ENCODE measurements at regions not wholly inside any gene's neighbourhood (a gene's known extent, or its start where the extent isn't known, plus 50 kb on each side); places are given as distances from the start of the nearest gene placed in this dataset.

DNA sequence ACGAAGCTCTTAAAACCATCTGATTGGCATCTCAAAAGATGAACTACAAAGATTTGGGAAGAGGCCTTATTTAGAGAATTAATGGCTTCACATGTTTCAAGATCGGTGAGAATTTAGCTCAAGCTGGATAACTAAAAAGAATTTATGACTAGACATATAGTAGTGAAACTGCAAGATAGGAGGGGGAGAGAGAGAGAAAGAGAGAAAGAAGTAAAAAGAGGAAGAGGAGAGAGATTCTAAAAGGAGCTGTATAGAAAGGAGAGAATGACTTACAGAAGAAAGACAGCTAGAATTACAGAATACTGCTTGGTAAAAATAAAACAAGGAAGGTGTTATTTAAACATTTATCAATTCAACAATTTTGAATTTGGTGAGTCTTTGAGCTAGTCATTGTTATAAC lies 592.3 kb downstream of the SH2D4B start:
- Histone ChIP-seq H3K9ac (ENCODE audit: low read length) (no peak overlapping the region), H3K4me2 (ENCODE audit: low read length) (no peak overlapping the region), H3K9me2 (ENCODE audit: low read depth, low read length) (no peaks in the 10 kb centered on the region), H3K9me3 (ENCODE audit: low read length) (no peaks in the 10 kb centered on the region), H3K4me3 (ENCODE audit: low read depth, low read length, poor library complexity, severe bottlenecking) (no peak overlapping the region), H3F3A (ENCODE audit: insufficient read depth, low read length) (no peaks in the 10 kb centered on the region), H3K4me1 (ENCODE audit: insufficient read depth, low read length, severe bottlenecking) (no peaks in the 10 kb centered on the region), H3K79me2 (ENCODE audit: insufficient read depth, low read length) (no peaks in the 10 kb centered on the region), H3K27ac (ENCODE audit: low read depth, low read length, poor library complexity, severe bottlenecking) (no peak overlapping the region), H2AFZ (ENCODE audit: low read length) (no peak overlapping the region), H3K36me3 (ENCODE audit: insufficient read depth, low read length) (no peaks in the 10 kb centered on the region), H4K20me1 (ENCODE audit: insufficient read depth, low read length) (no peaks in the 10 kb centered on the region), H3K27me3 (ENCODE audit: insufficient read depth, low read length) (no peaks in the 10 kb centered on the region)
- no peak for TF ChIP-seq EZH2 (IDR thresholded peaks at IDR 0.05; ENCODE audit: borderline replicate concordance, low read length)
- TF ChIP-seq, protein P1, sequence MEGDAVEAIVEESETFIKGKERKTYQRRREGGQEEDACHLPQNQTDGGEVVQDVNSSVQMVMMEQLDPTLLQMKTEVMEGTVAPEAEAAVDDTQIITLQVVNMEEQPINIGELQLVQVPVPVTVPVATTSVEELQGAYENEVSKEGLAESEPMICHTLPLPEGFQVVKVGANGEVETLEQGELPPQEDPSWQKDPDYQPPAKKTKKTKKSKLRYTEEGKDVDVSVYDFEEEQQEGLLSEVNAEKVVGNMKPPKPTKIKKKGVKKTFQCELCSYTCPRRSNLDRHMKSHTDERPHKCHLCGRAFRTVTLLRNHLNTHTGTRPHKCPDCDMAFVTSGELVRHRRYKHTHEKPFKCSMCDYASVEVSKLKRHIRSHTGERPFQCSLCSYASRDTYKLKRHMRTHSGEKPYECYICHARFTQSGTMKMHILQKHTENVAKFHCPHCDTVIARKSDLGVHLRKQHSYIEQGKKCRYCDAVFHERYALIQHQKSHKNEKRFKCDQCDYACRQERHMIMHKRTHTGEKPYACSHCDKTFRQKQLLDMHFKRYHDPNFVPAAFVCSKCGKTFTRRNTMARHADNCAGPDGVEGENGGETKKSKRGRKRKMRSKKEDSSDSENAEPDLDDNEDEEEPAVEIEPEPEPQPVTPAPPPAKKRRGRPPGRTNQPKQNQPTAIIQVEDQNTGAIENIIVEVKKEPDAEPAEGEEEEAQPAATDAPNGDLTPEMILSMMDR (IDR thresholded peaks at IDR 0.05; ENCODE audit: low read length): no peak

DNA sequence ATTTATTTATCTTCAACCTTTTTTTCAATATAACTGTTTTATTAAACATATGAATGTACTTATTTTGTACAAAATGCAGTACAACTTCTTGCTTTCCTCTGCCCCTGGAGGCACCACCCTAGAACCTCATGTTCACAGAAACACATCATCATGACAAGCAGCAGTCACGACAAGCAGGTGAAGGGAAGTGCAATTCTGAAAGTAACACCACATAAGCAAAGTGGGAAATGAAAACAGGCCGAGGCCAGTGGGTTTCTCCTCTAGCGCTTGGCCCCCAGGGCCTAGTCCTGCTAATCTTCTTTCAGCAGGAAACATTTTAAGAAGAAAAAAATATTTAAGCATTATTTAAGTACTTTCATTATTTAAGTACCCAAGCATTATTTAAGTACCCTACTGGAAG lies 598.1 kb downstream of the SH2D4B start:
- no peaks in the 10 kb centered on the region for H3K27me3 ChIP-seq (ENCODE audit: insufficient read depth, low read length)
- no peaks in the 10 kb centered on the region for H3K79me2 ChIP-seq (ENCODE audit: insufficient read depth, low read length)
- TF ChIP-seq, protein P1 (IDR thresholded peaks at IDR 0.05; ENCODE audit: low read length): no peak
- no peak for TF ChIP-seq EZH2 (IDR thresholded peaks at IDR 0.05; ENCODE audit: borderline replicate concordance, low read length)
- H3F3A ChIP-seq (ENCODE audit: insufficient read depth, low read length): no peaks in the 10 kb centered on the region
- H3K36me3 ChIP-seq (ENCODE audit: insufficient read depth, low read length): no peaks in the 10 kb centered on the region
- H4K20me1 ChIP-seq (ENCODE audit: insufficient read depth, low read length): no peaks in the 10 kb centered on the region
- no peaks in the 10 kb centered on the region for H3K9me2 ChIP-seq (ENCODE audit: low read depth, low read length)
- no peak overlapping the region for H3K27ac ChIP-seq (ENCODE audit: low read depth, low read length, poor library complexity, severe bottlenecking)
- H3K4me3 ChIP-seq (ENCODE audit: low read depth, low read length, poor library complexity, severe bottlenecking): no peak overlapping the region
- H3K4me2 ChIP-seq (ENCODE audit: low read length): no peak overlapping the region
- no peaks in the 10 kb centered on the region for H3K4me1 ChIP-seq (ENCODE audit: insufficient read depth, low read length, severe bottlenecking)
- no peaks in the 10 kb centered on the region for H3K9me3 ChIP-seq (ENCODE audit: low read length)
- no peak overlapping the region for H3K9ac ChIP-seq (ENCODE audit: low read length)
- H2AFZ ChIP-seq (ENCODE audit: low read length): no peak overlapping the region

DNA sequence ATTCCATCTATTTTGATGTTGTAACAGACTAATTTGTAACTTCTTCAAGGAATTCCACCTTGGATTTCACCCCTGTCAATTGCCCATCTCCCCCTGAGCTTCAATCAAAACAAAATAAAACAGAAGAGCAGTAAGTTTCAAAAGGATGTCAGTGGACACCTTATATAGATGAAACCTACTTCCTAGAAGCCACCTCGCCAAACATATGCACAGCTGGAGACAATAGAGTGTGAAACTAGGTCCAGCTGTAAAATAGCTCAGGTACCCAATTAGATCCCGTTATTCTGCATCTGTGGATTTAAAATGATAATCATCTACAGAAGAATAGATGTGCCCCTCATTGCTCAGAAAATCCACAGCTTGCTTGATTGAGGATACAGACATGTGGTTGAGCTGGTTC lies 598.6 kb downstream of the SH2D4B start:
- TF ChIP-seq, protein P1 (IDR thresholded peaks at IDR 0.05; ENCODE audit: low read length): no peak
- TF ChIP-seq EZH2 (IDR thresholded peaks at IDR 0.05; ENCODE audit: borderline replicate concordance, low read length): no peak
- Histone ChIP-seq H2AFZ (ENCODE audit: low read length) (no peak overlapping the region), H3K9me2 (ENCODE audit: low read depth, low read length) (no peaks in the 10 kb centered on the region), H3K27me3 (ENCODE audit: insufficient read depth, low read length) (no peaks in the 10 kb centered on the region), H3K79me2 (ENCODE audit: insufficient read depth, low read length) (no peaks in the 10 kb centered on the region), H3K4me2 (ENCODE audit: low read length) (no peak overlapping the region), H3K4me3 (ENCODE audit: low read depth, low read length, poor library complexity, severe bottlenecking) (no peak overlapping the region), H3K9me3 (ENCODE audit: low read length) (no peaks in the 10 kb centered on the region), H4K20me1 (ENCODE audit: insufficient read depth, low read length) (no peaks in the 10 kb centered on the region), H3F3A (ENCODE audit: insufficient read depth, low read length) (no peaks in the 10 kb centered on the region), H3K36me3 (ENCODE audit: insufficient read depth, low read length) (no peaks in the 10 kb centered on the region), H3K27ac (ENCODE audit: low read depth, low read length, poor library complexity, severe bottlenecking) (no peak overlapping the region), H3K9ac (ENCODE audit: low read length) (no peak overlapping the region), H3K4me1 (ENCODE audit: insufficient read depth, low read length, severe bottlenecking) (no peaks in the 10 kb centered on the region)
